GM12878 (cell line): ENCODE measurements at regions not wholly inside any gene's neighbourhood (a gene's known extent, or its start where the extent isn't known, plus 50 kb on each side); places are given as distances from the start of the nearest gene placed in this dataset.
"Not testable (repeated sequence)": the region's sequence is repeated elsewhere in the genome, so short reads cannot be mapped to it uniquely, and the experiment has no call there.

ENCODE experiments used
- ATAC-seq: fragments of 200-7000 bp; cut with Tn5 transposase; 3 replicates; pipeline ENCODE4 v1.9.1; 2020; ENCODE audit warnings: mild to moderate bottlenecking, moderate library complexity
- BruUV-seq: library from RNA; stranded (reverse); fragments of 400-500 nt; replicated peaks from 2 replicates; lab custom pipeline; 2021; lab: Mats Ljungman, UMichigan
- CTCF ChIA-PET: fragments of 300-600 bp; sonication (Branson Sonifier 250); formaldehyde crosslinking; extraction: SDS; loops from one replicate; lab custom pipeline; 2021; ENCODE audit warnings: inconsistent platforms; lab: Yijun Ruan, JAX
- POLR2A ChIA-PET: fragments of 350-600 bp; formaldehyde crosslinking; extraction: SDS; loops from one replicate; lab custom pipeline; 2021; ENCODE audit warnings: inconsistent platforms; lab: Charles Lee
- RAD21 ChIA-PET: fragments of 300-600 bp; sonication (Branson Sonifier 250); formaldehyde crosslinking; loops from one replicate; lab custom pipeline; 2023; ENCODE audit warnings: antibody characterized with exemption; ENCODE audit not compliant: unreplicated experiment; lab: Charles Lee
- SMC1A ChIA-PET: fragments of 300-600 bp; sonication (Branson Sonifier 250); formaldehyde crosslinking; loops from one replicate; lab custom pipeline; 2023; ENCODE audit not compliant: unreplicated experiment, uncharacterized antibody; lab: Charles Lee
- DNase-seq: peaks from one replicate; pipeline ENCODE4 v3.0.0-alpha.2; 2011; ENCODE audit warnings: low read depth, low spot score
- FAIRE-seq: peaks from 3 replicates; lab custom pipeline; 2011; peaks lifted over from hg19 to GRCh38; lab: Jason Lieb, UNC
- H2AFZ ChIP-seq: 2 replicates; pipeline ENCODE4 v1.6.0; 2011; ENCODE audit warnings: low read depth, low read length, control low read depth; ENCODE audit not compliant: control insufficient read depth
- H3K27ac ChIP-seq: 2 replicates; pipeline ENCODE4 v1.5.1; 2011; ENCODE audit warnings: control low read depth; ENCODE audit not compliant: control insufficient read depth, insufficient read depth
- H3K27me3 ChIP-seq, 2 experiments: replicated peaks in 1 of 2; 2 replicates each; pipeline versions ENCODE4 v1.6.0 to v1.6.1; 2011; ENCODE audit warnings: low read length in 1 of 2; ENCODE audit not compliant: control insufficient read depth in 2 of 2, insufficient read depth in 2 of 2
- H3K36me3 ChIP-seq, 2 experiments: 2 replicates each; pipeline ENCODE4 v1.5.1; 2011; ENCODE audit warnings: low read length in 1 of 2; ENCODE audit not compliant: control insufficient read depth in 2 of 2, insufficient read depth in 2 of 2
- H3K4me1 ChIP-seq: 2 replicates; pipeline ENCODE4 v1.6.1; 2011; ENCODE audit warnings: mild to moderate bottlenecking, low read length, moderate library complexity, mixed read lengths; ENCODE audit not compliant: control insufficient read depth, insufficient read depth
- H3K4me2 ChIP-seq: 2 replicates; pipeline ENCODE4 v1.6.0; 2011; ENCODE audit warnings: control low read depth; ENCODE audit not compliant: control insufficient read depth, insufficient read depth
- H3K4me3 ChIP-seq: fragments of 200-600 bp; sonication (generic); 2 replicates; pipeline ENCODE4 v1.5.1; 2016
- H3K79me2 ChIP-seq: 2 replicates; pipeline ENCODE4 v1.6.0; 2011; ENCODE audit warnings: low read length; ENCODE audit not compliant: control insufficient read depth, insufficient read depth
- H3K9ac ChIP-seq: 2 replicates; pipeline ENCODE4 v1.8.0; 2011; ENCODE audit warnings: low read length, control low read depth, mixed read lengths; ENCODE audit not compliant: control insufficient read depth, insufficient read depth
- H3K9me3 ChIP-seq: replicated peaks from 3 replicates; pipeline ENCODE4 v1.5.1; 2011; ENCODE audit warnings: mild to moderate bottlenecking, low read length; ENCODE audit not compliant: control insufficient read depth, insufficient read depth
- H4K20me1 ChIP-seq: 2 replicates; pipeline ENCODE4 v1.6.0; 2011; ENCODE audit not compliant: control insufficient read depth, insufficient read depth
- DPF2 ChIP-seq: fragments of 450-650 bp; IDR thresholded peaks from 2 replicates; pipeline ENCODE4 v1.6.1; 2017; ENCODE audit warnings: mild to moderate bottlenecking
- E2F4 ChIP-seq: IDR thresholded peaks from 2 replicates; pipeline ENCODE4 v1.6.1; 2012; ENCODE audit warnings: low read depth, low read length, improper control_type of control experiment
- MAX ChIP-seq: IDR thresholded peaks from 2 replicates; pipeline ENCODE4 v1.6.1; 2012; ENCODE audit warnings: low read depth, low read length, improper control_type of control experiment
- WGBS: methylation state at CpG from one replicate; pipeline ENCODE4 v1.1.6; 2016; ENCODE audit warnings: low lambda C conversion rate; ENCODE audit not compliant: insufficient replicate concordance, insufficient coverage; ENCODE audit errors: missing lambda C conversion rate; 5-methylcytosine and 5-hydroxymethylcytosine counted together
- in situ Hi-C: fragments of 300-500 bp; cut with MboI; formaldehyde crosslinking; loops from 9 replicates; pipeline ENCODE4 v1.14.3; 2018; ENCODE audit warnings: mixed read lengths
- intact Hi-C: fragments of 100-400 bp; cut with micrococcal nuclease; formaldehyde crosslinking; loops from one replicate; pipeline ENCODE4 v1.14.2; 2022; ENCODE audit not compliant: unreplicated experiment

GRCh38 chr14:104481323-104481722 is 98.2 kb upstream of the C14orf180 start:
- H3K4me1 ChIP-seq, result no peaks in the 10 kb centered on the region
- H3K79me2 ChIP-seq, result no peaks in the 10 kb centered on the region
- CTCF ChIA-PET, result no interaction called here
- intact Hi-C loops, result no loop called here
- H3K4me2 ChIP-seq, result no peak overlapping the region
- no peaks in the 10 kb centered on the region for H3K36me3 ChIP-seq
- H3K27me3 ChIP-seq, result peaks cover 0 to 4% of the 10 kb centered on the region in 2 experiments; a peak in 1 of 4 replicates
- POLR2A ChIA-PET, result no interaction called here
- no peak overlapping the region for H3K27ac ChIP-seq
- no peak for TF ChIP-seq E2F4
- TF ChIP-seq MAX, result no peak
- no peak for TF ChIP-seq DPF2
- H3K9me3 ChIP-seq, result no peaks in the 10 kb centered on the region; the same call in 2 of the 3 replicates
- no TSS peak for BruUV-seq
- no peak overlapping the region for H2AFZ ChIP-seq
- no peak overlapping the region for H3K9ac ChIP-seq
- SMC1A ChIA-PET, result no interaction called here
- no peaks in the 10 kb centered on the region for H4K20me1 ChIP-seq
- WGBS, result 35% methylated on average over 10 of the region's 10 CpGs
- FAIRE-seq (no peak), DNase-seq (no peak), ATAC-seq (no peak)
- no peak overlapping the region for H3K4me3 ChIP-seq
- in situ Hi-C loops, result no loop called here
- RAD21 ChIA-PET, result no interaction called here

GRCh38 chr14:104482017-104482416 is 97.5 kb upstream of the C14orf180 start:
- RAD21 ChIA-PET, ATAC-seq, DNase-seq, H4K20me1 ChIP-seq, in situ Hi-C loops, H3K79me2 ChIP-seq, H3K9ac ChIP-seq, H3K36me3 ChIP-seq, H3K4me2 ChIP-seq, POLR2A ChIA-PET, H3K27me3 ChIP-seq, H3K4me3 ChIP-seq, SMC1A ChIA-PET, H2AFZ ChIP-seq, CTCF ChIA-PET, H3K4me1 ChIP-seq, BruUV-seq, FAIRE-seq, H3K9me3 ChIP-seq, intact Hi-C loops, H3K27ac ChIP-seq: not testable (repeated sequence)
- 31% methylated on average over 9 of the region's 9 CpGs for whole genome bisulfite sequencing
